Left kidney (tissue), 1 donor: ENCODE measurements at regions not wholly inside any gene's neighbourhood (a gene's known extent, or its start where the extent isn't known, plus 50 kb on each side); places are given as distances from the start of the nearest gene placed in this dataset.

ENCODE experiments used
- DNase-seq: peaks from one replicate; pipeline ENCODE4 v3.0.0-alpha.2; 2013

DNA sequence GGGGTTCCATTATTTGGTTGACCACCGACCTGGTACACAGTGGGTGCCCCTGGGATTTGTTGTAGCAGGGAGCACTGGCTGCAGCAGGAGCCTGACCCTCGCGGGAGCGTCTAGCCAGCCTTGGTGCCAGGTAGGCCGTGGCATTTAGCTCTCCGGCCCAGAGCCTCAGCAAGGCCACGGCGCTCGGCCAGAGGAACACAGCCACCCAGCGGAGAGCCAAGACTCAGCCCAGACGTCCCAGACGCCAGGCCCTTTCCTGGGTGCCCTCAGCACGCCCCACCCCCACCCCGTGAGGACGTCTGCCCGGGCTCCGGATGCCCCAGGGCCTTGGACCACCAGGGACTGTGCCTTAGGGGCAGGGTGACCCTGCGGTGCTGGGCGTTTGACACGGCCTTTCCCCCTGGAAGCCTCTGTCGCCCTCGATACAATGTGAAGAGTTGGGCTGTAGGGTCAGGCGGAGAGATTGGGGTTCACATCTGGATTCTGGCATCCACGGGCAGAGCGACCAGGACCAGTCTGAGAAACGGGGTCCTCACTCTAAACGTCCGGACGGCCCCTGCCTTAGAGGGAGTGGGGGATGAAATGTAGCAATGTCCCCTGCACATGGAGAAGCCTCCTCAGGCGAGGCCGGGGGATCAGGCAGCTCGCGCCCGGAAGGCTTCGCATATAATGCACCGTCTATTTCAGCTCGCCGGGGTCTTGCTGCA is 99.2 kb upstream of the FGF3 start:
- DNase-seq: no peak

DNA sequence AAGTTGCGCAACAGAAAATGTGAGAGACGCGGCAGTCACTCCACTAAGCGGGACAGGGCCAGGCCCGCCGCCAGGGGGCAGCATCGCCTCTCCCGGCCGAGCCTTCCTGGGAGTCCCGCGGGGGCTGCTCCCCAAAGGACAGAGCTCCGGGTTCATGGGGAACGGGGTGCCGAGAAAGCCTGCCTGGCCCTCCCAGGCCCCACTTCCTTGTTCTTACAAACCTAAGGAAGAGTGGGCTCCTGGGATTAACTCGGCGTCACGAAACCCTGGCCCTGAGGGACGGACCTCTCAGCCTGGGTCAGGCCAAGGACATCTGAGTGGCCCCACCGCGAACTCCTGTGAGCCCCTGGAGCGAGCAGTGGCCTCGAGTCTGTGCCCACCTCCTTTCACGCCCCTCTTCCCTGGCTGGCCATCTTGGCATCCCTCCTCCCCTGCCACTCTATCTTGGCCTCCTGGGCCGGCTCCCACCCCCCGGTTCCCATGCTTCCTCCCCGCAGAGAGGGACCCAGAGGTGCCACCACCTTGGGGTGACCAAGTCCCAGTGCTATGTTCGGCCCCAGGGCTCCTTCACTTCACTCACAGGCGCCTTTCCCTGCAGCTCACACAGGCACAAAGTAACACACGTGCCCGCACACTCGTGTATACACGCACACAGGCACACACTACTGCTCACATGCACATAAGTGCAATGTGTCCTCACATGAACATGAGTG is 99.9 kb upstream of the FGF3 start:
- peak; percentile 62 for DNase-seq

DNA sequence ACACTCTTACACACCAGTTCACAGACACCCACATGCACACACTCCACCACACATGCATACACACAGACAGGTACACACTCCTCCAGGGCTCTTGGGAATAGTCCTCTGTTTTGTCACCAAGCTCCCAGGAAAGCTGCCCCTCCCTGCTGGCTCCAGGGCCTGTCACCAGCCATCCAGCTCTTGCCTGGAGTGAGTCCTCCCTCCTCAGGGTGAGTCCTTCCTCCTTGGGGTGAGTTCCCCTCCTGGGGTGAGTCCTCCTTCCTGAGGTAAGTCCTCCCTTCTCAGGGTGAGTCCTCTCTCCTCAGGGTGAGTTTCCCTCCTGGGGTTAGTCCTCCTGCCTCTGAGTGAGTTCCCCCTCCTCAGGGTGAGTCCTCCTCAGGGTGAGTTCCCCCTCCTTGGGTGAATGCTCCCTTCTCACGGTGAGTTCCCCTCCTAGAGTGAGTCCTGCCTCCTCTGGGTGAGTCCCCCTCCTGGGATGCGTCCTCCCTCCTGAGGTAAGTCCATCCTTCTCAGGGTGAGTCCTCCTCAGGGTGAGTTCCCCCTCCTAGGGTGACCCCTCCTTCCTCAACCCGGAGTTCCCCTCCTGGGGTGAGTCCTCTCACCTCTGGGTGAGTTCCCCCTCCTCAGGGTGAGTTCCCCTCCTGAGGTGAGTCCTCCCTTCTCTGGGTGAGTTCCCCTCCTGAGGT is 100.6 kb upstream of the FGF3 start:
- DNase-seq: no peak

- DNase-seq: no peak
Observed at GRCh38 chr11:69920345-69921127, 101.3 kb upstream of the FGF3 start.

DNA sequence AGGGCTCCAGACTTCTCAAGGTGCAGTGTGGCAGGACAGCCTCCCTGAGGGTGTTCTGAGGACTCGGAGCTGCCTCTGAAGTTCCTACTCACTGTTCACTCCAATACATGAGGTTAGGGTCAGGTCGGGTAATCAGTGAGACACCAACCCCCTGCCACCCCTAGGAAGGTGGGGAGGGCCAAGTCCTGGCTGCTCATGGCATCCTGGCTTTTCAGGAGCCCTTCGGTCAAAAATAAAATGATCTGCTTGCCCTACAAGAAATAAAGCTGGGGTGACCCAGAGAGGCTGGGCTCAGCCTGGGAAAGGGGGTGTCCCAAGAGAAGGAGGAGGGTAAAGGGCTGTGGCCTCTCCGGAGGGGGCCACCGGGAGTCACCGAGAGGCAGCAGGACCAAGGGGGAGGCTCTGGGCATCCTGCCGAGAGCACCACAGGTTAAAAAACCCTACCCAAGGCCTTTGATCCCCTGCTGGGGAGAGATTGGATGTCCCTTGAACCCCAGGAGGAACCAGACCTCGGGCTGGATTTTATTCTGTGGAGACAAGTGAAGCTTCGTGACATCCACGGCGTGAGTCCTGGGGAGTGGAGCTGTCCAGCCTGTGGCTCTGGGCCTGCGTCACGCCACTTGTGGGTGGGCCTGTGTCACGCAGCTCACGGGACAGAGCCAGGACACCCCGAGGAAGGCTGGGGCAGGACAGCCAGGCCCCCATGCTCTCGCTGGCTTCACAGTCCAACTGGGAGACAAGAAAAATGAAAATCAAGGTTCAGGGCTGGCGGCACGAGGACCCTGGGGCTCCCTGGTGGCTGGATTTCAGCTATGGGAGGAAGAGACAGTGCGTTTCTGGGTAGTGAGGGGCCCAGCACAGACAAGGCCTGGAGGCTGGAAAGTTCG is 102.2 kb upstream of the FGF3 start:
- DNase-seq: no peak

GRCh38 chr11:69922015-69922595 is 102.9 kb upstream of the FGF3 start:
- DNase-seq: no peak

DNA sequence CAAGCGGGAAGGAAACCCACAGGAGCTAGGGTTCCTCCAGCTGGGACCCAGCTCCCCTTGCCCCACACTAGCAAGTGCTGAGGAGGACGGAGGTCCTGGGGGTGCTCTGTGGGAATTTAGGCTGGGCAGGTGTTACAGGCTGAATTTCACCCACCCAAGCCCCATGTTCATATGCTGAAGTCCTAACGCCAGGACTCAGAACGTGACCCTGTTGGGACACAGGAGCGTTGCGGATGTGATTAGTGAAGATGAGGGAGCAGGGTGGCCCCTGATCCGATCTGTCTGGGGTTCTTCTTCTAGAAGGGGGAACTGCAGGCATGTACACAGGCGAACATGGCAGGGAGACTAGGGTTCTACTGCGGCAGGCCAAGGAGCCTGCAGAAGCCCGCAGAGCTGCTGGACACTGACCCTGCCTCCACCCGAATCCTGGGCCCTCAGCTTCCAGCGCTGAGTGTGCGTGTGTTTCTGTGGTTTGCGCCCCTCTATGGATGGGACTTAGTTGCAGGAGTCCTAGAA is 103.4 kb upstream of the FGF3 start:
- no peak for DNase-seq

- no peak for DNase-seq
Observed at GRCh38 chr11:69923196-69923595, 104.0 kb upstream of the FGF3 start.

DNA sequence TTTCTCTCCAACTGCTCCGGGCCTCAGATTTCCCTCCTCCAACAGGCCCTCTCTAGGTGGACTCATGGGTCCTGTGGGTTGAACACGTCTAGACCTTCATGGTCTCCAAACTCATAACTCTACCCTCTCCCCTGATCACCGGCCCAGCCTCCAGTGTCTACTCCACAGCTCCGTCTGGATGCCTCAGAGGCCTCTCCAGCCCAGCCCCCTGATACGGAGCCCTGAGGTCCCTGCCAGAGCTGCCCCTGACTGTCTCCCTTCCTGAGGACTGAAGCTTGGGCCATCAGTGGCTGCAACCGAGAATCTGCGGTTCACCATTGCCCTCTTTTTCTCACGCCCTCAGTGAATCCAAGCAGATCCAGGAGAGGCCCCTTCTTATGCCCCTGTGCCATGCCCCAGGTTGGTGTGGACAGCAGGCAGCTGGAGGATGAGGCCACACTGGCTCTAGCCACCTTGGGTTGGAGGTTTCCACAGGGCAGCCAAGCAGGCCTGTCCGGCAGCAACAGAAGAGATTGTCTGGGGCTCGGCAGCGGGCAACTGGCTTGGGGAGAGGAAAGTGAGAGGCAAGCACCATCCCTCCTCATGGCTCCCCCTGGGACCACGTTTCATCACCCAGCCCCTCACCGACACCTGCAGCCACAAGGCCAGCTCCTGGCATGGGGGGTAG is 104.6 kb upstream of the FGF3 start:
- no peak for DNase-seq

DNA sequence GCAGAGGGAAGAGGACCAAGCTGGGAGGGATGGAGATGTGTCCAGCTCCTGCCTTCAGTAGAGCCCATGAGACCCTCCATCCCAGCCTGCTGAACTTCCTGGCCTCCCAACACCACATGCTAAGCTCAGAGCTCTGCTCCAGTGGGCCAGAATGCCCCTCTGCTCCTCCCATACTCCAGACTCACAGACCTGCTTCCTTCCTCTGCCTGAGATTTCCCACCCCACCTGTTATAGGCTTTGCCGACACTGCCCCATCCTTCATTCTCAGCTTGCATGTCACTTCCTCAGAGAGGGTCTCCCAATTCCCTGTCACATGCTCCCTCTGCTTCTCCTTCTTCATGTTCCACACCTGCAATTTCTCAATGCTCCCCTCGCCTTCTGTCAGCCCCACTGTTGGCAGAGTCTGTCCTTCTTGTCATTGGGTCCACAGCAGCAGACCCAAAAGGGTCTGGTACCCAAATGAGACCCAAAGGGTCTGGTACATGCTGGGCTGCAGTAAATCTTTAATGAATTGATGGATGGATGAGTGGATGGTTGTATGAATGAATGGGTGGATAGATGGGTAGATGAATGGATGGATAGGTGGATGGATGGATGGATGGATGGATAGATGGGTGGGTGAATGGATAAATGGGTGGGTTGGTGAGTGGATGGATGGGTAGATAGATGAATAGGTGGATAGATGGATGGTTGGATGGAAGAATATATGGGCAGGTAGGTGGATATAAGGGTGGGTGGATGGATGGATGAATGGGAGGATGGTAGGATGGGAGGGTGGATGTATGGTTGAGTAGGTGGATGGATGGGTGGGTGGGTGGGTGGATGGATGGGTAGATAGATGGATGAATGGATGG is 105.3 kb upstream of the FGF3 start:
- DNase-seq: no peak

- DNase-seq: no peak
Observed at GRCh38 chr11:69925366-69926196, 106.4 kb upstream of the FGF3 start.

- no peak for DNase-seq
Observed at GRCh38 chr11:69926376-69927050, 107.3 kb upstream of the FGF3 start.

- DNase-seq: no peak
Observed at GRCh38 chr11:69928121-69928520, 108.9 kb upstream of the FGF3 start.

DNA sequence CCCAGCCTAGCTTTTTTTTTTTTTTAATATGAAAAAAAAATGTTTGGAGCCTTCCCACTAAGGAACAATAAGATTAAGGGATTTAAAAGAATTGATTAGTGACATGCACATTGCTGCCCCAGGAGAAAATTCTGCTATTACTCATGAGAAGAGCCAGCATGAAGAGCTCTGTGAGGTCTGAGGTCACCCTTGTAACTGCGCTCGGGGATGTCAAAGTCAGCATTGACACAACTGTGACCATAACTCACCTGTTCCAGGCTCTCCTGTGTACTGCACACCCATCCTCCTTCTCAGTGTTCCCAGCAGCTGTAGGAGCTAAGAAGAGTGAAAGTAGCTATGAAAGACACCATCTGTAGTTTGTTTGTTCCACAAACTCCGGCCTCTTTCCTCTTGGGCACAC is 109.8 kb upstream of the FGF3 start:
- no peak for DNase-seq

- DNase-seq: no peak
Observed at GRCh38 chr11:69930081-69931059, 111.2 kb upstream of the FGF3 start.
